T47D (cell line): ENCODE measurements at regions not wholly inside any gene's neighbourhood (a gene's known extent, or its start where the extent isn't known, plus 50 kb on each side); places are given as distances from the start of the nearest gene placed in this dataset.
A peak's percentile ranks its signal among the peaks of the same experiment; 100 is the strongest.

Source experiments
- DNase-seq, 2 experiments: peaks; one replicate each; pipeline versions ENCODE4 v3.0.0 to v3.0.0-alpha.2; 2011 to 2012; ENCODE audit warnings: low read depth in 1 of 2, low spot score in 1 of 2
- JUND ChIP-seq: IDR thresholded peaks from 2 replicates; pipeline ENCODE4 v1.6.1; 2012; ENCODE audit warnings: low read depth
- in situ Hi-C: cut with HindIII; loops from 2 replicates; pipeline ENCODE4 v1.10.0; 2016; ENCODE audit warnings: low sequenced_read_pairs, low pct_unique_long_range_greater_than_20kb

GRCh38 chr14:29462321-29462720 lies 465.3 kb downstream of the PRKD1 start:
- DNase-seq, result no peak
- TF ChIP-seq JUND, result no peak
- in situ Hi-C loops, result no loop called here

DNA sequence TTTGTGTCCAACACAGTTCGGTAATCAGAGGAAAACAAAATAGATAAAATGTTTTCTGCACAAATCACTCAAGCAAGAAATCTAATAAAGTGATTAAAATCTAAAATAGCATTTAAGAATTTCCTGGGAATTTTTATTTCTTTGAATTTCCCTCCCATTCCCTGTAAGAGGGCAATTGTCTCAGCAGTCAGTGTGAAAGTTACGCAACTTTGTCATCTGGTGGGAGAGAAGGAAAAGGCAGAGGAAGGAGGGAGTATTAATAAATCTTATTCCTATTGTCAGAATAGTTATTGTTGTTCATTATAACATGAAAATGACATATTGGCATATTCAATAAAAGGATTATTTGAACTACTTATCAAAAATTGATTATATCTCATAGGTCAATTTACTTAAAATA lies 464.9 kb downstream of the PRKD1 start:
- in situ Hi-C loops, result no loop called here
- TF ChIP-seq JUND, result no peak
- DNase-seq, result no peak

DNA sequence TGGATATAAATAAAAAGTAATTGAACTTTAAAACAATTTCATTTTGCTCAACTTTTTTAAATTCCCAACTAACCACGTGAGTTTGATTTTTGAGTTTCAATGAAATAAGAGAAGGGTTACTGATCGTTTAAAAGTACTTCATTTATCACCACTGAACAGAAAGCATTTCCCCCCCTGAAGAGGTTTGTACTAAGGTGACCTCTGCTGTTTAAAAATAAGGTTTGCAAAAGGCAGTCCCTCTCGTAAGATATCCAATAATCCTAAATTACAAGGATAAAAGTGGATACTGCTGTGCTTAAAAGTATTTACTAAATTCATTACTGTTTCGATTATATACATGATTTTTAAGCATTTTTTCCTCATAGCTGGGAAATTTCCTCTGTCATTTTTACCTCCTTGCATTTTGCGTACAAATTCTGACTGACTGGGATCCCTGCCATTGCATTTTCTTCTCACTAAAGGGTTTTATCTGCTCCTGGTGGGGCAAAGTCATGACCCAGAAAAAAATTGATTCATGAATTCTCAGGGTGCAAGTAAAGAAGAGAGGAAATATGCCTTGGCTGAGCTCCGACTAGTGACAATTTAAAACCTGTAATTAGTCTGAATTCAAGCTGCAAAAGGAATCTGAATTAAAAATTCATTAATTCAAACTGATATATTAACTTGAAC lies 463.8 kb downstream of the PRKD1 start:
- no peak for DNase-seq
- in situ Hi-C loops, result no loop called here
- TF ChIP-seq JUND, result no peak

GRCh38 chr14:29465095-29465494 lies 462.6 kb downstream of the PRKD1 start:
- no peak for DNase-seq
- no peak for TF ChIP-seq JUND
- in situ Hi-C loops, result no loop called here

GRCh38 chr14:29475641-29476040 lies 452.0 kb downstream of the PRKD1 start:
- in situ Hi-C loops, result no loop called here
- DNase-seq, result no peak
- no peak for TF ChIP-seq JUND

- in situ Hi-C loops, result no loop called here
- no peak for DNase-seq
- TF ChIP-seq JUND, result no peak
Observed at GRCh38 chr14:29486132-29486531, 441.5 kb downstream of the PRKD1 start.

GRCh38 chr14:29489911-29490425 lies 437.7 kb downstream of the PRKD1 start:
- in situ Hi-C loops, result no loop called here
- no peak for TF ChIP-seq JUND
- no peak for DNase-seq

DNA sequence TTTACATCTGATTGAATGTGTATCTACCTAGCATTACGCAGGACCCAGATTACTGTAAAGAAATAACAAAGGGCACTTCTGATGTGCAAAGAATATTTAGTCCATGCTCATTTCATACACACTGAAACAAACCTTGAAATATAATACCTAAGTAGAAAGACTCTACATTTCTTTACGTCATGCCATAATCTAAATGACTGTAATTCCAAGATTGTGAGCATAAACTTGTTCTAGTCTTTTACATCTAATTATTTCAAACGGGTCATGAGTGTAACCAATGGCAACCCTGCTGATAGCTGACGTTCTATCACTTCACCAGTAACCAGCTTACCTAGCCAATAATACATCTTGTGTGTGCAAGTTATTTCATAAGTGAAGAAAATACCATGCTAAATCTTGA lies 433.8 kb downstream of the PRKD1 start:
- no peak for TF ChIP-seq JUND
- in situ Hi-C loops, result no loop called here
- DNase-seq, result no peak

GRCh38 chr14:29494312-29494711 lies 433.3 kb downstream of the PRKD1 start:
- TF ChIP-seq JUND, result no peak
- no peak for DNase-seq
- in situ Hi-C loops, result no loop called here

DNA sequence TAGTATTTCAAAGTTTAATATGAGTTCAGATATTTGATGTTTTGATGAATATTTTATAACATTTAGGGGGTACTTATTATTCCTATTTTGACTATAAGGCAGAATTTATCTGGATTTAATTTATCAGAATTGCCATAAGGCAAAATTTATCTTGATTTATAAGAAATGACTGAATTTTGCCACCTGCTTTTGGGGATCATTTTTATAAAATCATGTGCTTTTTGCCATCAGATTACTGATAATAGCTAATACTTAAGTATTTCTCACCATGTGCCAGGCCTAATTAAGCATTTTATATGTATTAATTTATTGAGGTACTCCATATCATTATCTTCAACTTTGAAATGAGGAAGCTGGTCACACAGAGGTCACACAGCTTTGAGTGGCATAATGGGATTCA lies 423.7 kb downstream of the PRKD1 start:
- in situ Hi-C loops, result no loop called here
- no peak for TF ChIP-seq JUND
- no peak for DNase-seq

DNA sequence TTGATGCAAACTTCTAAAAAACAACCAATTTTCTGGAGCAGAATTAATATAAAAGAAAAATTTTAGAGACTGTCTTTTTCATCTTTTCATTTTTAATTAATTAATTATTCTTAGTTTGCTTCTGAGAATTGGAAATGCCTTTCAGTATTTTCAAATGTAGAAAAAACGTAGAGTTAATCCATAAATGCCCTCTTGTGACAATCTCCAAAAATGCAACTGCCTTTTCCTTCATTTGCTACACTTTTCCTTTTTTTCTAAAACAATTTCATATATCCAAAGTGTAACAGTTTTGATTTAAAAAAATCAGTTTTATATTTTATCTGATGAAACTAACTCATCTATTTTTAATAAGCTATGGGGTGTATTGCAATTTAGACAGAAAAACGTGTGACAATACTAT lies 409.3 kb downstream of the PRKD1 start:
- no peak for TF ChIP-seq JUND
- in situ Hi-C loops, result no loop called here
- no peak for DNase-seq

DNA sequence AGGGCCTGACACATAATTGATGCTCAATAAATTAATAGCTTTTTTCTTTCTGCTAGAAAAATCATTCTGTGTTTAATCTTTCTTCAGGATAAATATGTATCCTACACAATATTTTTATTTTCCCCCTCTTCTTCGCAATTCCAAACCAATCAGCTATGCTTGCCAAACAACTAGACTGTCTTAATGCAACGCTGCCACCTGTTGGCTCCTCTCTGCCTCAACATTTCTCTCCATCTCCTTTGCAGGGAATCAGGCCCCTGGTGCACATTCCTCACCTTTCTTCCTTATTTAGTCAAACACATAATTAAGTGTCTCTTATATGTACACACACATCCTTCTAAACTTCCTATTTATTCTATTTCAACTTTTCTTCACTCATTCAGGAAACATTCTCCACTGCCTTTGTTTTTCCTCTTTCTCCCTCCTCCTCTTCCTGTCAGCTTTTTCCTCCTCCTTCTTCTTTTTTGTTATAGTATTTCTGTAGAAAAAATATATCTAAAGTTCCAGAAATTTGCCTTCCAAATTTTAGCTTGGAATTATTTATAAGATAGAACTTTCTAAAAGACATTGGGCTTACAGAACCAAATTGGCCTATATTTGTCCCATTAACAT lies 406.0 kb downstream of the PRKD1 start:
- no peak for TF ChIP-seq JUND
- peak in 1 of 2 experiments; percentile 64 for DNase-seq
- in situ Hi-C loops, result no loop called here
